HL-60 (cell line): ENCODE measurements at regions not wholly inside any gene's neighbourhood (a gene's known extent, or its start where the extent isn't known, plus 50 kb on each side); places are given as distances from the start of the nearest gene placed in this dataset.

Experiments used
- DNase-seq, 2 experiments: peaks; one replicate each; pipeline ENCODE4 v3.0.0-alpha.2; 2010 to 2020; ENCODE audit warnings: low read depth in 1 of 2, low spot score in 1 of 2
- H3K27ac ChIP-seq: fragments of 250-450 bp; sonication (Bioruptor Pico); replicated peaks from 2 replicates; pipeline ENCODE4 v1.5.1; 2020; ENCODE audit warnings: mild to moderate bottlenecking, moderate library complexity
- H3K27me3 ChIP-seq: fragments of 250-450 bp; sonication (Bioruptor Pico); 2 replicates; pipeline ENCODE4 v1.5.1; 2021; ENCODE audit warnings: mild to moderate bottlenecking, moderate library complexity; ENCODE audit not compliant: insufficient read depth, poor library complexity, severe bottlenecking
- H3K4me3 ChIP-seq: replicated peaks from 2 replicates; pipeline ENCODE4 v1.5.1; 2011; ENCODE audit warnings: mild to moderate bottlenecking, control low read depth, low read length; ENCODE audit not compliant: insufficient read depth
- GABPA ChIP-seq: IDR thresholded peaks from 2 replicates; pipeline ENCODE4 v1.6.1; 2012; ENCODE audit warnings: low read depth
- POLR2AphosphoS5 ChIP-seq: IDR thresholded peaks from 2 replicates; pipeline ENCODE4 v1.6.1; 2012; ENCODE audit warnings: low read depth
- SPI1 ChIP-seq: IDR thresholded peaks from 2 replicates; pipeline ENCODE4 v1.6.1; 2012; ENCODE audit warnings: low read depth, mild to moderate bottlenecking, borderline replicate concordance
- TF ChIP-seq, protein P1 (sequence below): IDR thresholded peaks from one replicate; pipeline ENCODE4 v1.5.1; 2011; ENCODE audit warnings: low read length, control low read depth, inconsistent platforms; ENCODE audit not compliant: insufficient read depth
- TF ChIP-seq, protein P2 (sequence below): IDR thresholded peaks from 2 replicates; pipeline ENCODE4 v1.6.1; 2012; ENCODE audit warnings: low read depth; ENCODE audit not compliant: insufficient replicate concordance

- Histone ChIP-seq H3K4me3 (no peak overlapping the region), H3K27ac (no peak overlapping the region), H3K27me3 (no peaks in the 10 kb centered on the region)
- DNase-seq, result no peak
- no peak for TF ChIP-seq POLR2AphosphoS5
- no peak for TF ChIP-seq GABPA
- TF ChIP-seq SPI1, result no peak
- TF ChIP-seq, protein P1, sequence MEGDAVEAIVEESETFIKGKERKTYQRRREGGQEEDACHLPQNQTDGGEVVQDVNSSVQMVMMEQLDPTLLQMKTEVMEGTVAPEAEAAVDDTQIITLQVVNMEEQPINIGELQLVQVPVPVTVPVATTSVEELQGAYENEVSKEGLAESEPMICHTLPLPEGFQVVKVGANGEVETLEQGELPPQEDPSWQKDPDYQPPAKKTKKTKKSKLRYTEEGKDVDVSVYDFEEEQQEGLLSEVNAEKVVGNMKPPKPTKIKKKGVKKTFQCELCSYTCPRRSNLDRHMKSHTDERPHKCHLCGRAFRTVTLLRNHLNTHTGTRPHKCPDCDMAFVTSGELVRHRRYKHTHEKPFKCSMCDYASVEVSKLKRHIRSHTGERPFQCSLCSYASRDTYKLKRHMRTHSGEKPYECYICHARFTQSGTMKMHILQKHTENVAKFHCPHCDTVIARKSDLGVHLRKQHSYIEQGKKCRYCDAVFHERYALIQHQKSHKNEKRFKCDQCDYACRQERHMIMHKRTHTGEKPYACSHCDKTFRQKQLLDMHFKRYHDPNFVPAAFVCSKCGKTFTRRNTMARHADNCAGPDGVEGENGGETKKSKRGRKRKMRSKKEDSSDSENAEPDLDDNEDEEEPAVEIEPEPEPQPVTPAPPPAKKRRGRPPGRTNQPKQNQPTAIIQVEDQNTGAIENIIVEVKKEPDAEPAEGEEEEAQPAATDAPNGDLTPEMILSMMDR, result no peak
- TF ChIP-seq, protein P2, sequence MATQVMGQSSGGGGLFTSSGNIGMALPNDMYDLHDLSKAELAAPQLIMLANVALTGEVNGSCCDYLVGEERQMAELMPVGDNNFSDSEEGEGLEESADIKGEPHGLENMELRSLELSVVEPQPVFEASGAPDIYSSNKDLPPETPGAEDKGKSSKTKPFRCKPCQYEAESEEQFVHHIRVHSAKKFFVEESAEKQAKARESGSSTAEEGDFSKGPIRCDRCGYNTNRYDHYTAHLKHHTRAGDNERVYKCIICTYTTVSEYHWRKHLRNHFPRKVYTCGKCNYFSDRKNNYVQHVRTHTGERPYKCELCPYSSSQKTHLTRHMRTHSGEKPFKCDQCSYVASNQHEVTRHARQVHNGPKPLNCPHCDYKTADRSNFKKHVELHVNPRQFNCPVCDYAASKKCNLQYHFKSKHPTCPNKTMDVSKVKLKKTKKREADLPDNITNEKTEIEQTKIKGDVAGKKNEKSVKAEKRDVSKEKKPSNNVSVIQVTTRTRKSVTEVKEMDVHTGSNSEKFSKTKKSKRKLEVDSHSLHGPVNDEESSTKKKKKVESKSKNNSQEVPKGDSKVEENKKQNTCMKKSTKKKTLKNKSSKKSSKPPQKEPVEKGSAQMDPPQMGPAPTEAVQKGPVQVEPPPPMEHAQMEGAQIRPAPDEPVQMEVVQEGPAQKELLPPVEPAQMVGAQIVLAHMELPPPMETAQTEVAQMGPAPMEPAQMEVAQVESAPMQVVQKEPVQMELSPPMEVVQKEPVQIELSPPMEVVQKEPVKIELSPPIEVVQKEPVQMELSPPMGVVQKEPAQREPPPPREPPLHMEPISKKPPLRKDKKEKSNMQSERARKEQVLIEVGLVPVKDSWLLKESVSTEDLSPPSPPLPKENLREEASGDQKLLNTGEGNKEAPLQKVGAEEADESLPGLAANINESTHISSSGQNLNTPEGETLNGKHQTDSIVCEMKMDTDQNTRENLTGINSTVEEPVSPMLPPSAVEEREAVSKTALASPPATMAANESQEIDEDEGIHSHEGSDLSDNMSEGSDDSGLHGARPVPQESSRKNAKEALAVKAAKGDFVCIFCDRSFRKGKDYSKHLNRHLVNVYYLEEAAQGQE, result no peak
These were observed 221.7 kb upstream of the GPC6 start for GRCh38 chr13:93004919-93005318.

GRCh38 chr13:93007928-93008327 is 218.7 kb upstream of the GPC6 start:
- no peak for DNase-seq
- H3K4me3 ChIP-seq, result no peak overlapping the region
- TF ChIP-seq GABPA (no peak), POLR2AphosphoS5 (no peak), SPI1 (no peak)
- TF ChIP-seq, protein P1, result no peak
- TF ChIP-seq, protein P2, result no peak
- H3K27ac ChIP-seq, result no peak overlapping the region
- no peaks in the 10 kb centered on the region for H3K27me3 ChIP-seq

- no peak overlapping the region for H3K27ac ChIP-seq
- no peak for DNase-seq
- no peak for TF ChIP-seq POLR2AphosphoS5
- TF ChIP-seq GABPA, result no peak
- TF ChIP-seq, protein P2, result no peak
- TF ChIP-seq, protein P1, result no peak
- TF ChIP-seq SPI1, result no peak
- no peak overlapping the region for H3K4me3 ChIP-seq
- H3K27me3 ChIP-seq, result no peaks in the 10 kb centered on the region
These were observed 209.0 kb upstream of the GPC6 start for GRCh38 chr13:93017493-93018112.
